NCI-H2196 treated with DMSO at 0.1 percent for 48 hours (cell line): ENCODE measurements at regions not wholly inside any gene's neighbourhood (a gene's known extent, or its start where the extent isn't known, plus 50 kb on each side); places are given as distances from the start of the nearest gene placed in this dataset.
A peak's percentile ranks its signal among the peaks of the same experiment; 100 is the strongest.

Source experiments
- DNase-seq: peaks from one replicate; lab custom pipeline; 2025; ENCODE audit not compliant: unreplicated experiment; lab: John Stamatoyannopoulos, UW

DNA sequence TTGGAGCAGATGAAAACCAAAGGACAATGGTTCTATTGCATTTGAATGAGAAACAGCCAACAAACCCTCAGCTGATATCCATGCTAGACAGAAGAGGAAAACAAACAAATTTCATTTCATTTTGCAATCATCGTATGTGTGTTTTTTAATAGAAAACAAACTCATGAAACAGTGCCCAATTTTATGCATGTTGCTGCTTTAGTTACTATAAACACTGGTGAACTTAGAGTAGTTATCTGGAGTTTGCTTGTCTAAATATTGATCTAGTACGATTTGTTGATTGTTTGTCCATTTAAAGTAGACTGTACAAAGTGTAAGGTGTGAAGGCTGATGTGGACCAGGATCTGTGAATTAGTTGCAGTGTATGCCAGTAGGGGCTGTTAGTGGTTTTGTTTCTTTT, 166.6 kb downstream of the KITLG start:
- DNase-seq, result no peak

DNA sequence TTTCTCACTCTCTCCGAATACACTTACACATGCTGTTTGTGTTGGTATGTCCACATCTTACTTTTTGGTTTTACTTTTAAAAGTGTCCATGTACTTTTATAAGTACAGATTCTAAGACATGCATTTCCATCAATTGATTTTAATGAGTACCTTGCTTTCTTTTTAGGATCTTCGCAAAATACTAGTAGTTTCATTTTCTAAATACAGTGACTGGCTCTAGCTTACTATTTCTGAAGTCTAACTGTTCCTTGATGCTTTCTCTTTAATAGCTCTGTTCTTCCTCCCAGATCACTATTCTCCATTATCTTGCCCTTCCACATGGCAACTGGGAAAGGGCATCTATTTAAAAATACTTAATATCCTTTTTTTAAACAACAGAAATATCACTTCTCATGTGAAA, 164.1 kb downstream of the KITLG start:
- DNase-seq, result no peak

- DNase-seq, result peak; percentile 44
Observed at GRCh38 chr12:88416786-88417185, 163.5 kb downstream of the KITLG start.

- DNase-seq, result peak; percentile 82
Observed at GRCh38 chr12:88417531-88417930, 162.7 kb downstream of the KITLG start.

DNA sequence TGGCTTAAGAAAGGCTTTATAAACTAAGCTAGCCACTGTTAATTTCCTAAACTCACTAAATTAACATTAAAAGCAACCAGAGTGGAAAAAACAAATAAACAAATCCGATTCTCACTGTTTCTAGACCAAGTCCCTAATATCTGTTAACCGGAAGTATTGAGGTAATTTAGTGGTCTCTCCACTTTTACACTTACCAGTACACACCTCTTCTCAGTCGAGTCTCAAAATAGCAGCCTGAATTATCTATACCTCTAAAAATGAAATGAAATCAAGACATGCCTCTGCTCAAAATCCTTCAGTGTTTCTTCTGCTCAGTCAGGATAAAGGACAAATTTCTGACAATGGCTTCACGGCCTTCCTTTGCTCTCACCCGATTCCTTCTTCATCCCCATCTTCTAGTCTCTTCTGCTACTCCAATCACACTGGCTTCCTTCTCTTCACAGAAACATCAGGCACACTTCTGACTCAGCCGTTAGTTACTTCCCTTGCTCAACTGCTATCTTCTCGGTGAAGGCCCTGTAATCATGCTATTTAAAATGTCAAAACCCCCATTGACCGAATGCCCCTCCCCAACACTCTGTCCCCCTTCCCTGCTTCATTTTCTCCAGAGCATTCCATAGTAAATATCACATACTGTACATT, 161.3 kb downstream of the KITLG start:
- DNase-seq, result no peak

DNA sequence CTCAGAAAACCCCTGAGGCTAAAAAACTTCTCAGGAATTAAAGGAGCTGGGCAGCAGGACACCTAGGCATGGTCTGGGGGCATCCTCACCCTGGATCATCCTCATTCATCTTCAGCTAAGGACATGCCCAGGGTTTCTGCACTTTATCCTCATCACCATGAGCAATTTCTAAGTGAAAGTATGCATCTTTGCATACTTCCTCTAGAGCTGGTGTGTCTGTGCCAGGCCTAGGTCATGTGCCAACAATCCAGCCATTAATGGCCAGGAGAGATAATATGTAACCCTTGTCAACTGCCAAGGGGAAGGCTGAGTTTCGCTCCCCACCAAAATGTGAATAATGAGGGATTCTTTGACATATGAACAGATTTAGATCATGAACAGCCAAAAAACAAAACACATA, 160.5 kb downstream of the KITLG start:
- DNase-seq, result no peak

GRCh38 chr12:88420457-88420856, 159.8 kb downstream of the KITLG start:
- DNase-seq, result no peak

- DNase-seq, result no peak
Observed at GRCh38 chr12:88424791-88425730, 155.2 kb downstream of the KITLG start.

GRCh38 chr12:88428350-88428749, 151.9 kb downstream of the KITLG start:
- DNase-seq, result no peak

DNA sequence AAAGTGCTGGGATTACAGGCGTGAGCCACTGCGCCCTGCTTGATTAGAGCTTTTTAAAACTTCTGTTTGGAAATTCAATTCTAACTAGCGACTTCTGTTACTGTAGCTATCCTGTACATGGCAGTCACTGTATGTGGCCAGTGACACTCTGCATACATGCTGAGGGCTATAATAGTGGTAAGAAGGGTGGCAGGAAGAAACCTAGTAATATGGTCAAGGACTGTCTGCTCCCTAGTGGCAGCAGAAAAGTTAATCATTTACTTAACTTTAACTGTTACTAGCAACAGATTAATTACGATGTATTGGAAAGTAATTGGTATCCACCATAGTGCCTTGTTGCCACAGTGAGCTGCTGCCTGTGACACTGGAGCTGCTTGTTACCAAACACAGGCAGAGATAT, 149.0 kb downstream of the KITLG start:
- DNase-seq, result no peak

DNA sequence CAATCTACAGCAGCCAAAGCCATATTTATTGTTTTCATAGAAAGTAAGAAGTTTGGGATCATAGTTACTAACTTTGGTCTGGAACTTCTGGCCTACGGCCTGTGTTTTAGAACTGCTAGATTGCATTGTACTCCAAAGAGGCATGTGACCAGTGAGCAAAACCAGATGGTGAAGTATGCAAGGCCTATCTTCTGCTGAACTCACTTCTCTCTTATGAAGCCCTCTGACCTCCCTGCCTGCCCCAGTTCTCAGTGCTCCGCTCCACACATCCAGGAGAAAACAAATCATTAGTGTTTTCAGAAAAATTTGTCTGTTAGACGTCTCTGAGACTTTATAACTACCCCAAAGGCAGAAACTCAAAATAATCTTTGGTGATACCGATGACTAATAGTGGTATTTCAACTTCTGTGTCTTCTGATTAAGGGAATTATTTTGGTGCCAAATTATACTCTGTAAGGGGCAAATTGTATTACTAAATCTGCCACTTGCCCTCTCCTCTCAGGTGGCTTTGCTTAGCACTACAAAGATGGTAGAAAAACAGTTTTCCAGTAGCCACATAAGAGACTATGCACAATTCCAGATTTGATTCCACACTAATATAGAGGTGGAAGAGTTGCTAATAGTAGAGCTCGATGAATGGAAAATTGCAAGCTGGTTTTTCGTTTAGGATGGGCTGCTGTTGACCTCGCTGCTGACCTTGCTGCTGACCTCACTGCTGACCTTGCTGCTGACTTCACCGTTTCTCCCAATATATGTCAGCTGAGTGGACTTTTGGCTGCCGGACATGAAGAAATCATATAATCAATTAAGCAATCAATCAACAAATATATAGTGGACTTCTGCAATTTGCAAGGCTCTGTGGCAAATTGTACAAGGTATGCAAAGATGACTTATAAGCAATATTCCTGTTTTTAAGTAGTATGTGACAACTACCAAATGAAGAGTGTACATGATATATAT, 147.5 kb downstream of the KITLG start:
- no peak for DNase-seq

- no peak for DNase-seq
Observed at GRCh38 chr12:88433997-88434703, 146.1 kb downstream of the KITLG start.

DNA sequence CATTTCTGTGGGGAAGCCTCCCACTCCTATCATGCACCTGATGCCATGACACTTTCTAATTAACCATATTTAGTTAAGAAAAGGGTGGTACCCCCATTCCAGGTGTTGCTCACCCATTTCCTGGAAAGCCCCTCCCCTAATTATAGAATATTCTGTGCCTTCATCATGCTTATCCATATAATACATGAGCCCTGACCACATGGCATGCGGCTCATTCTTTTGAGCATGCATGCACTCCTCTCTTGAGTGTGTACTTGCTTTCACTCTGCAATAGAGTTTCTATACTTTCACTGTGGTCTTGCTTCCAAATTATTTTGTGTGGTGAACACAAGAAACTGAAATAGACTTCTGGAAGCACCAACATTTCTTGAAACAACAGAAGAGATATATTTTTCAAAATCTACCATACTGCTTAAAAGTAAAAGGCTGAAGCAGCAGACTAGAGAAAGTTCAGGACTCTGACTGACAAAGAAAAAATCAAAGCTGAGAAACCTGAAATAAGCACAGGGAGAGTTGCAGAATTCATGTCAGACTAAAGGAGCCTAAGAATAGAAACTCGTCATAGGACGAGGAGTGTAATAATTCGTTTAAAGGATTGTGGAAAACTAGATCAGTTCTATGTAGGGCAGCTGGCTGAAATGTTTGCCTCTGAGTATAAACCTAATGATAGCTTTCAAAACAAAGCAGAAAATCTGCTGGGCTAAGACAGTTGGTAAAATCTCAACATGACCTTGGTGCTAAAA, 144.8 kb downstream of the KITLG start:
- no peak for DNase-seq

DNA sequence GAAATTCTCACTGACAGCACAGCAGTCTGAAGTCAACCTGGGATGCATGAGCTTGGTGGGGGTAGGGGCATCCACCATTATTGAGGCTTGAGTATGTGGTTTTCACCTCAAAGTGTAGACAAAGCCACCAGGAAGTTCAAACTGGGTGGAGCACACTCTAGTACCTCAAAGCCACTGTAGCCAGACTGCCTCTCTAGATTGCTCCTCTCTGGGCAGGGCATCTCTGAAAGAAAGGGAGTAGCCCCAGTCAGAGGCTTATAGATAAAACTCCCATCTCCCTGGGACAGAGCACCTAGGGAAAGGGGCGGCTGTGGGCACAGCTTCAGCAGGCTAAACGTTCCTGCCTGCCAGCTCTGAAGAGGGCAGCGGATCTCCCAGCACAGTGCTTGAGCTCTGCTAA, 143.0 kb downstream of the KITLG start:
- no peak for DNase-seq
